PFSK-1 (cell line): ENCODE measurements at regions not wholly inside any gene's neighbourhood (a gene's known extent, or its start where the extent isn't known, plus 50 kb on each side); places are given as distances from the start of the nearest gene placed in this dataset.

ENCODE experiments used
- FOXP2 ChIP-seq: optimal IDR thresholded peaks from 2 replicates; pipeline ENCODE3; 2011; ENCODE audit warnings: borderline replicate concordance, control low read depth, inconsistent platforms; ENCODE audit not compliant: insufficient read depth; ENCODE audit errors: extremely low read length, extremely low read depth
- POLR2AphosphoS5 ChIP-seq: IDR thresholded peaks from 2 replicates; pipeline ENCODE4 v1.6.1; 2012; ENCODE audit warnings: low read depth, mild to moderate bottlenecking, control low read depth, low read length, moderate library complexity
- REST ChIP-seq, 2 experiments: IDR thresholded peaks; 2 replicates each; pipeline versions ENCODE4 v1.6.1 to v1.8.0; 2011 to 2012; ENCODE audit warnings: low read depth in 2 of 2, low read length in 2 of 2, control low read depth in 1 of 2, inconsistent platforms in 1 of 2, mild to moderate bottlenecking in 1 of 2, moderate library complexity in 1 of 2; ENCODE audit not compliant: insufficient read depth in 1 of 2
- SIN3A ChIP-seq: IDR thresholded peaks from 2 replicates; pipeline ENCODE4 v1.6.1; 2012; ENCODE audit warnings: mild to moderate bottlenecking, low read length, moderate library complexity, borderline replicate concordance; ENCODE audit not compliant: insufficient read depth
- TAF1 ChIP-seq: IDR thresholded peaks from 2 replicates; pipeline ENCODE4 v1.6.1; 2012; ENCODE audit warnings: low read length, control low read depth, borderline replicate concordance; ENCODE audit not compliant: insufficient read depth

DNA sequence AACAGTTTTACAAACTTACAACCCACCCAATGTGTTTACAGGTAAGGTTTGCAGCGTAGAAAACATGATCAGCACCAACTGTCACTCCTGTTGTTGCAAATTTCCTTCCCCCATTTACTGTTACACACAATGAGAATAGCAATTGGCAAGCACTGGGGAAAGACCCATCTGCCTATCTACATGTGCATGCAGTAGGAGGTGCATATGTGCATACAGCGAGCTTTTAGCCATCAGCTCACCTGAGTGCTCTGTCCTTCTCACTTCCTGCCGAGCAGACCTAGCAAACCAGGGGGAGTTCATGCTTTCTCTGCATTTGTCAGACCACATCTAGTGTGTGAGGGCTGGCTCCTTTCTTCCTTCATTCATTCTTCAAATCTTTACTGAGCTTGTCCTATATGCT, 49.9 kb upstream of the ARL4C start:
- TF ChIP-seq REST (IDR thresholded peaks at IDR 0.05; ENCODE audit: insufficient read depth in 1 of 2, low read depth in 2 of 2, low read length in 2 of 2) (no peak), SIN3A (no peak), FOXP2 (no peak), TAF1 (no peak), POLR2AphosphoS5 (no peak)
